Bronchial epithelial cell (primary cell): ENCODE measurements at regions not wholly inside any gene's neighbourhood (a gene's known extent, or its start where the extent isn't known, plus 50 kb on each side); places are given as distances from the start of the nearest gene placed in this dataset.

Source experiments
- DNase-seq: peaks from one replicate; pipeline ENCODE4 v3.0.0-alpha.2; 2010; ENCODE audit warnings: low read depth
- FAIRE-seq: peaks from 2 replicates; lab custom pipeline; 2011; peaks lifted over from hg19 to GRCh38; lab: Jason Lieb, UNC
- H3K27me3 ChIP-seq: 2 replicates; pipeline ENCODE4 v1.5.1; 2011; ENCODE audit warnings: low read length; ENCODE audit not compliant: control insufficient read depth, insufficient read depth
- H3K36me3 ChIP-seq: 2 replicates; pipeline ENCODE4 v1.5.1; 2011; ENCODE audit warnings: low read length; ENCODE audit not compliant: control insufficient read depth, insufficient read depth
- H3K4me3 ChIP-seq: 2 replicates; pipeline ENCODE4 v1.5.1; 2011; ENCODE audit warnings: mild to moderate bottlenecking, low read depth, low read length, control low read depth
- TF ChIP-seq, protein P1 (sequence below): IDR thresholded peaks from 2 replicates; pipeline ENCODE4 v1.5.1; 2011; ENCODE audit warnings: mild to moderate bottlenecking, moderate library complexity, low read length, control low read depth, inconsistent platforms; ENCODE audit not compliant: insufficient read depth, severe bottlenecking

DNA sequence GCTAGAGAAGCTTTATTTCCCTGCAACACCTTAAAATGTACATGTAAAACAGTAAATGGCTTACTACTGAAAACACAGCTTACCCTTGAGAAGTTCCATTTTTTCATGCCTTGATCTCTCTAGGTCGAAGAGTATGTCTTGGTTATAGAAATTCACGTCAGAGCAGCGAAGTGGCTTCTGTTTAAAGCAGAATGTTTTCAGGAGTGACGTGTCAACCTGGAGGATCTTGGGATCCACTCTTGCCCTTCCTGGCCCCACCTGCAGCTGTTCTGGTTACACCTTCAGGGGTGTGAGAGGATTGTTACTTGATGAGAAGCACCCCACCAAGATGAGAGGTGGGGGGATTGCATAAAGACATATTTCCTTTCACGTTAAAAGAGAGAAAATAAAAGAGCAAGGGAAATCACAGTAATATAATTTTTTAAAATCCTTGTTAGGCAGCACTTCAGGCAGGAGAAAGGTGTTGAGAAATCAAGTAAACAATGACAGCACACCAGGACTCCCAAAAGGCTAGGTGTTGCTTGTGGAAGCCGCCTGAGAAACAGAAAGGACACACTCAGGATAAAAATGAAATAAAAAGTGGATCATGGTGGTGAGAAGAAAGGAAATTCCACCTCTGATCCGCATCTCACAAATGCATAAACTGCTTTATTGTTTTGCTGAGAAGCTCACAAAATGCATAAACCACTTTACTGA is 149.7 kb downstream of the UNC5CL start:
- FAIRE-seq = no peak
- Histone ChIP-seq H3K27me3 (peaks cover 2% of the 10 kb centered on the region), H3K36me3 (no peaks in the 10 kb centered on the region), H3K4me3 (no peak overlapping the region)
- no peak for DNase-seq
- TF ChIP-seq, protein P1, sequence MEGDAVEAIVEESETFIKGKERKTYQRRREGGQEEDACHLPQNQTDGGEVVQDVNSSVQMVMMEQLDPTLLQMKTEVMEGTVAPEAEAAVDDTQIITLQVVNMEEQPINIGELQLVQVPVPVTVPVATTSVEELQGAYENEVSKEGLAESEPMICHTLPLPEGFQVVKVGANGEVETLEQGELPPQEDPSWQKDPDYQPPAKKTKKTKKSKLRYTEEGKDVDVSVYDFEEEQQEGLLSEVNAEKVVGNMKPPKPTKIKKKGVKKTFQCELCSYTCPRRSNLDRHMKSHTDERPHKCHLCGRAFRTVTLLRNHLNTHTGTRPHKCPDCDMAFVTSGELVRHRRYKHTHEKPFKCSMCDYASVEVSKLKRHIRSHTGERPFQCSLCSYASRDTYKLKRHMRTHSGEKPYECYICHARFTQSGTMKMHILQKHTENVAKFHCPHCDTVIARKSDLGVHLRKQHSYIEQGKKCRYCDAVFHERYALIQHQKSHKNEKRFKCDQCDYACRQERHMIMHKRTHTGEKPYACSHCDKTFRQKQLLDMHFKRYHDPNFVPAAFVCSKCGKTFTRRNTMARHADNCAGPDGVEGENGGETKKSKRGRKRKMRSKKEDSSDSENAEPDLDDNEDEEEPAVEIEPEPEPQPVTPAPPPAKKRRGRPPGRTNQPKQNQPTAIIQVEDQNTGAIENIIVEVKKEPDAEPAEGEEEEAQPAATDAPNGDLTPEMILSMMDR = no peak

DNA sequence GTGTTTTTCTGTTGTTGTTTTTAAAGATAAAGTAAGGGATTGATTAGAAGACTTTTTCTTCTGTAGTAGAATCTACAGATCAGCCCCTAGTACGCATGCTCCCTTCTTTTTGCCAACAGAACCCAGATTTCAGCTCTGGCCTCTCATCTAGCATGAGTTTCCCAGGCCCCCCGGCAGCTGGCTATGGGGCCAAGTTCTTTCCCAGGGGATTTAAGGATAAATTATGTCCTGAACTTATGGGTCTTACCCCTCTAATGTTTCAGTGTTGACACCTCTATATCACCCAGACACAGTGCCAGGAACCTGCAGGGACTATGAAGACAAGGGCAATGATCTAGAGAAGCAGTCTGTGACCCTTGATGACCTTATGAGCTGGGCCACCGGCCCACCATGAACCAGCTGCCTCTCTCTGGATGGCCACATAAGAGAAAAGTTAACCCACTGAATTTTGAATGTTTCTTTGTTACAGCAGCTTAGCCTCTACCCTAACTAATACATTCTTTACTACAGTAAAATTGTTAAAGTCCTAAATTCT is 150.5 kb downstream of the UNC5CL start:
- DNase-seq (no peak), FAIRE-seq (no peak)
- TF ChIP-seq, protein P1 = no peak
- Histone ChIP-seq H3K4me3 (no peak overlapping the region), H3K36me3 (no peaks in the 10 kb centered on the region), H3K27me3 (peaks cover 2% of the 10 kb centered on the region)

DNA sequence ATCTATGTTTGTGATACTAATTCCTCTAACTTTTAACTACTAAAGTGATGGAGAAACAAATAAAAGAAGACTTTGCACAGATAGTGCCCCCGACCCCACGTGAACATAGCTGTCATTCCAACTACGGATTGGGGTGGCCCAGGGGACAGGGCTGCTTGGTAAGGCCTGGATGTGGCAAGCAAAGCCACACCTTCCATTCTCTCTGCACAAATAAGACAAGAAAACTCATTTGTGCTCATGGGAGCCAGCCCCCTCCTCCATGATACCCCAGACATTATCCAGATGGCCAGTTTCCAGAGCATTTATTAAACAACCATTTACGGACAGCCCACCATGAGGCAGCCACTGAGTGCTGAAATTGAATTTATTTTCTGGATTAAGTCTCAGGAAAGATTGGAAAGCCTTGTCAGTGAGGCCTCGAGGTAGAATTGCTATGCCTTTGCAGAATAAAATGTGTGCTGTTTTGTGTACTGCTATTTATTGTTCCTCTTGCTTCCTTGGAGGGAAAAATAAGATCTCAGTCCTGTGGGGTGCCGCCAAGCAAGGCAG is 151.2 kb downstream of the UNC5CL start:
- FAIRE-seq (no peak), DNase-seq (no peak)
- no peaks in the 10 kb centered on the region for H3K36me3 ChIP-seq
- H3K4me3 ChIP-seq = no peak overlapping the region
- peaks cover 2% of the 10 kb centered on the region for H3K27me3 ChIP-seq
- TF ChIP-seq, protein P1 = no peak

DNA sequence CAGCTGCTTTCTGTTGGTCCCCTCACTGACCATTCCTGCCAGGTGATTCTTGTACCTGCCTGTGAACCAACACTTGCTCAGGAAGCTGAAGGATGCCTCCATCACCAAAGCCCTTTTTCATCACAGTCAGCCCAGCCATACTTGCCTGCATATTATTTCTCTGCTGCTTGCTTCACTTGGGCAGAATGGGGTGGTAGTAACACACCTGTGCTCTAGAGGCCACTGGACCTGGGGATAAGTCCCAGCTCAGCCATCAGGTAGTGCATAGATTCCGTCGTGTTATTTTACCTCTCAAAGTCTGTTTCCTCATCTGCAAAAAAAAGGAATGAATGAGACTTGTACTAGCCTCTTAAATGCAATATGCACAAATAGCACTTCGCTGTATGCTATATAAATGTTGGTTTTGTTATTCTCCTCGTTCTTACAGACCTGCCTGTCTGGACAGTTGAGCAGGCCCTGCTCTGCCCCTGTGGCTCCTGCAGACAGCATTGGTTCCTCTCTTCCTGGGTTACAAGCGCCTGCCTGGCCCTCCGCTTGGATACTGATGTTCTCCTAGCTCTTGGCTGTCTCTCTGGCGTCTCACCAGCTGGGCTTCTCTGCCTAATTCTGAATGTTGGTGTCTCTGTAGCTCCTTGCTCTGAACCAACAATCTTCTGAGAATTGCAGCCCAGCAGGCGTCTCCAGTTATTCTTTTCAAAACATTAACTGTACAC is 151.8 kb downstream of the UNC5CL start:
- TF ChIP-seq, protein P1 = no peak
- H3K4me3 ChIP-seq = no peak overlapping the region
- DNase-seq (no peak), FAIRE-seq (no peak)
- no peaks in the 10 kb centered on the region for H3K36me3 ChIP-seq
- H3K27me3 ChIP-seq = peaks cover 4% of the 10 kb centered on the region

DNA sequence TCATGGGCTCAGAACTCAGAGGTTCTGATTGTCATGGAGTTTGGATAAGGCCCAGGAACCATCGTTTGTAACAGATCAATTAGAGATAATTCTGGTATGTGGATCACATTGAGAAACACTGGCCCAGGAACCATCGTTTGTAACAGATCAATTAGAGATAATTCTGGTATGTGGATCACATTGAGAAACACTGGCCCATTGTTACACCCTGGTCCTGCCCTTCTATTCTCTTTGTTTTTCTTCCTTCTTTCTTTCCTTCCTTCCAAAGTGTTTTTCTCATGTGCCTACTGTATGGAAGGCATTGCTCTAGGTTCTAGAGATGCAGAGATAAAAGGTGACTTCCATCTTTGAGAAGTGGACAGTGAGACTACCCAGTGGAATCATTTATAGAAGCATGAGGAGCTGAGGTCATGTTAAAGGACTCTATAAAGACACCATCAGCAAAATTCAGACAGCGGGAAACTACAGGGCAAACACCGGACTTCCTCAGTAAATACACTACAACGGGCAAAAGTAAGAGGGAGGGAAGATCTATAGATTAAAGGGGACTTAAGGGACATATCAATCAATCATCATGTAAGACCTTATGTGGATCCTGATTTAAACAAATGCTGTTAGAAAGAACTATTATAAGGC is 153.8 kb downstream of the UNC5CL start:
- no peaks in the 10 kb centered on the region for H3K36me3 ChIP-seq

More for the DNA sequence above, 153.8 kb downstream of the UNC5CL start:
- FAIRE-seq (peak; percentile 77), DNase-seq (no peak)
- TF ChIP-seq, protein P1 = no peak
- no peak overlapping the region for H3K4me3 ChIP-seq
- H3K27me3 ChIP-seq = peaks cover 2% of the 10 kb centered on the region
